Uterus (tissue), 3 donors: ENCODE measurements at regions not wholly inside any gene's neighbourhood (a gene's known extent, or its start where the extent isn't known, plus 50 kb on each side); places are given as distances from the start of the nearest gene placed in this dataset.

Source experiments
- DNase-seq, 2 donors: peaks; one replicate each; pipeline ENCODE4 v3.0.0-alpha.2; 2019 to 2020
- H3K27ac ChIP-seq, 2 donors: fragments of 200-600 bp; sonication (generic); 1 replicate in 1 of 2; 2 replicates in 1 of 2; pipeline ENCODE4 v1.5.1; 2016 to 2018
- H3K27me3 ChIP-seq, 2 donors: fragments of 200-600 bp; sonication (generic); one replicate each; pipeline ENCODE4 v1.5.1; 2018 to 2019; ENCODE audit warnings: control low read depth in 1 of 2
- H3K36me3 ChIP-seq, 2 donors: fragments of 200-600 bp; sonication (generic); one replicate each; pipeline ENCODE4 v1.5.1; 2019; ENCODE audit warnings: control low read depth in 1 of 2
- H3K4me1 ChIP-seq, 2 donors: fragments of 200-600 bp; sonication (generic); one replicate each; pipeline ENCODE4 v1.5.1; 2018 to 2019; ENCODE audit warnings: control low read depth in 1 of 2
- H3K4me3 ChIP-seq, 2 donors: fragments of 200-600 bp; sonication (generic); 1 replicate in 1 of 2; 2 replicates in 1 of 2; pipeline ENCODE4 v1.5.1; 2018 to 2019; ENCODE audit warnings: mild to moderate bottlenecking in 1 of 2
- H3K9me3 ChIP-seq, 2 donors: fragments of 200-600 bp; sonication (generic); one replicate each; pipeline ENCODE4 v1.5.1; 2019; ENCODE audit warnings: control low read depth in 1 of 2
- CTCF ChIP-seq, 4 experiments: fragments of 200-600 bp in 2 of 4; fragments of 450-650 bp in 2 of 4; sonication (generic) in 2 of 4; IDR thresholded peaks; one replicate each; pipeline ENCODE4 v1.5.1; 2016 to 2019; ENCODE audit warnings: antibody characterized with exemption in 4 of 4, mild to moderate bottlenecking in 2 of 4, moderate library complexity in 1 of 4
- POLR2A ChIP-seq, 2 donors: fragments of 450-650 bp; IDR thresholded peaks; one replicate each; pipeline ENCODE4 v1.6.1; 2016; ENCODE audit warnings: antibody characterized with exemption in 2 of 2, mild to moderate bottlenecking in 1 of 2, moderate library complexity in 1 of 2
- intact Hi-C: fragments of 100-400 bp; cut with DNase I; formaldehyde crosslinking; loops from one replicate; pipeline ENCODE4 v1.15.1; 2023; ENCODE audit warnings: low total_unique reads
- donor health status: DM: yes; HTN: yes; CAD: no.

- no peak for DNase-seq
- Histone ChIP-seq H3K4me1 (no peaks in the 10 kb centered on the region), H3K27ac (no peak overlapping the region), H3K9me3 (no peaks in the 10 kb centered on the region), H3K36me3 (no peaks in the 10 kb centered on the region), H3K27me3 (no peaks in the 10 kb centered on the region), H3K4me3 (no peak overlapping the region)
- intact Hi-C loops: no loop called here
- TF ChIP-seq CTCF (IDR thresholded peaks at IDR 0.05) (no peak), POLR2A (IDR thresholded peaks at IDR 0.05) (no peak)
These were observed 243.6 kb downstream of the ARRDC4 start for GRCh38 chr15:98203872-98204660.

- no peaks in the 10 kb centered on the region for H3K9me3 ChIP-seq
- no peaks in the 10 kb centered on the region for H3K27me3 ChIP-seq
- H3K27ac ChIP-seq: no peak overlapping the region
- no peaks in the 10 kb centered on the region for H3K36me3 ChIP-seq
- no peak overlapping the region for H3K4me3 ChIP-seq
- DNase-seq: no peak
- no peaks in the 10 kb centered on the region for H3K4me1 ChIP-seq
- intact Hi-C loops: no loop called here
- TF ChIP-seq CTCF (IDR thresholded peaks at IDR 0.05): no peak
- TF ChIP-seq POLR2A (IDR thresholded peaks at IDR 0.05): no peak
These were observed 247.4 kb downstream of the ARRDC4 start for GRCh38 chr15:98207928-98208327.

- no peak for TF ChIP-seq CTCF (IDR thresholded peaks at IDR 0.05)
- no peak for TF ChIP-seq POLR2A (IDR thresholded peaks at IDR 0.05)
- Histone ChIP-seq H3K4me1 (no peaks in the 10 kb centered on the region), H3K36me3 (no peaks in the 10 kb centered on the region), H3K27me3 (no peaks in the 10 kb centered on the region), H3K27ac (no peak overlapping the region), H3K4me3 (no peak overlapping the region), H3K9me3 (no peaks in the 10 kb centered on the region)
- intact Hi-C loops: no loop called here
- DNase-seq: no peak
These were observed 253.0 kb downstream of the ARRDC4 start for GRCh38 chr15:98213346-98213979.

GRCh38 chr15:98216166-98216565 is 255.7 kb downstream of the ARRDC4 start:
- Histone ChIP-seq H3K9me3 (no peaks in the 10 kb centered on the region), H3K4me1 (no peaks in the 10 kb centered on the region), H3K36me3 (no peaks in the 10 kb centered on the region), H3K27me3 (no peaks in the 10 kb centered on the region), H3K4me3 (no peak overlapping the region), H3K27ac (no peak overlapping the region)
- DNase-seq: no peak
- TF ChIP-seq POLR2A (IDR thresholded peaks at IDR 0.05): no peak
- no peak for TF ChIP-seq CTCF (IDR thresholded peaks at IDR 0.05)
- intact Hi-C loops: no loop called here

GRCh38 chr15:98217356-98217755 is 256.9 kb downstream of the ARRDC4 start:
- no peak overlapping the region for H3K27ac ChIP-seq
- no peaks in the 10 kb centered on the region for H3K4me1 ChIP-seq
- H3K36me3 ChIP-seq: no peaks in the 10 kb centered on the region
- no peaks in the 10 kb centered on the region for H3K27me3 ChIP-seq
- DNase-seq: no peak
- H3K4me3 ChIP-seq: no peak overlapping the region
- no peaks in the 10 kb centered on the region for H3K9me3 ChIP-seq
- no peak for TF ChIP-seq POLR2A (IDR thresholded peaks at IDR 0.05)
- no peak for TF ChIP-seq CTCF (IDR thresholded peaks at IDR 0.05)
- intact Hi-C loops: no loop called here
